ENCODE measurements at regions not wholly inside any gene's neighbourhood (a gene's known extent, or its start where the extent isn't known, plus 50 kb on each side); places are given as distances from the start of the nearest gene placed in this dataset.

DNA sequence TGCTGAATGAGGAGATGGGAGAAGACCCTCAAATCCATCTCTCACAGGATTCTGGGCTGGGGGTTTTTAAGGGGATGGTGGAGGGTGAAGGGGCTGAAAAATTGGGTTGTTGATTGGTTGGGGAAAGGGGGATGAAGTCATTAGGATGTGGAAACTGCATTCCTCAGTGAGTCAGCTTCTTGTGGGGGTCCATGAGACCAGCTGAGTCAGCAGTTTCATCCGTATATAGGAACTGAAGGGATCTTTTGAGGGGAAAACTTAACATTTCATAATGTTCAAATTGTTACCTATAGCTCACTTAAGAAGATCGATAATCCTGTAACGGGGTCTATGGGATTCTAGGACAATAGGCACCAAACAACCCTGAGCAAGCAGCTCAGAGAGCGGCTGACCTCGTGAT is 213.4 kb downstream of the CBLN1 start:
- DNase-seq = no peak

DNA sequence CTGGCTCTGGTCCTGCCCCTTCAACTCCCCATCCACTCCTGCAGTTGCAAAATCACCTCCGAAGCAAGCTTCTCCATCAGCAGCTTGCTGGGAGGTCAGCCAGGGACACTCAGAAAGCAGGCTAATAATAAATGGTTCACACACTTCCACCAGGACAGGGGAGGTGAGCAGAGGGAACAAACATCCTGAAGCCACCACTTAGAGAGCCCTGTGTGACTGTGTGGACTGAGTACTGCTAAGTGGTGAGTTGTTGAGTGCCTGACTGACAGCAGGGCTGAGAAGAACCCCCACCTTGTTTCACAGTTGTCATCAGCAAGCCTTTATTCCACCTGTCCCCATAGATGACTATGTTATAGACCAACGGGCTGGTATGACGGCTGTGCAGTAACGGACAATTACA is 213.9 kb downstream of the CBLN1 start:
- DNase-seq = no peak

DNA sequence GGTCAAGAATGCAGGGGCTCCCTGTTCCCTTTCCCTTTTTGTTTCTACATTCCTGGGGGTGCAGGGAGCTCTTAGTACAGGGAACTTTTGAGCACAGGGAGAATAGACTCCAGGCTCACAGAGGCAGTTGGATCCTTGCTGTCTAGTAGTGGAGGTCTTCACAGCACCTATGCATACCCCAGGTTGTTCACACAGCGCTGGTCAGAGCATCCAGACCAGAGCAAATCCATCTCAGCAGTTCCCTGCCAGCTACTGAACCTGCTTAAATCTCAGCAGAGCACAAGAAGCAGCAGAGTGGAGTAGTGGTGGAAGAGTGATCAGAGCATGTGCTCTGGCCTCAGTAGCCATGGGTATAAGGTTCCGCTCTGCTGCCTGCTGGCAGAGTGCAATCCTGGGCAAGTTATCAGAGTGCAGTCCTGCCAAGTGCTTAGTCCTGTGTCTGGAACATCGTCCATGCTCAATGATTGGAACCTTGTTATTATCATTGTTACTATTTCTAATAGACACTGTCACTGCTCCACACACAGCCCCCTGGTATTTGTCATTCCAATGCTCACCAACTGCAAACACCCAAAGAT is 220.4 kb downstream of the CBLN1 start:
- DNase-seq = no peak

DNA sequence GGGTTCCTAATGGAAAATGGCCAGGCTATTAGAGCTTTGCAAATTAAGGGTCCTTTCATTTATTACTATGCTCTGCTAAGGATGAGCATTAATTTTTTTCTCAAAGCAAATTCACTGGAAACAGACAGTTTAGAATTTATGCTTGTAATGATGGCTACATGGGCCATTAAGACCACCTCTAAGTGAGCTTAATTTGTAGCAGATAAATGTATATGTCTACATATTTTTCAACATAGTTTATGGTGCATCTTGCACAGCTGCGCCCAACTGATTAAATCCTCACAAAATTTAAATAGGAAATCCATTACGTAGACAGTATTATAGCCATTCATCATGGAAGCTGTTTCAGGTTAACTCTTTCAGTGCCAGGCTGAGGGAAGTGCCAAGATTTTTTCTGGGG is 220.9 kb downstream of the CBLN1 start:
- no peak for DNase-seq

DNA sequence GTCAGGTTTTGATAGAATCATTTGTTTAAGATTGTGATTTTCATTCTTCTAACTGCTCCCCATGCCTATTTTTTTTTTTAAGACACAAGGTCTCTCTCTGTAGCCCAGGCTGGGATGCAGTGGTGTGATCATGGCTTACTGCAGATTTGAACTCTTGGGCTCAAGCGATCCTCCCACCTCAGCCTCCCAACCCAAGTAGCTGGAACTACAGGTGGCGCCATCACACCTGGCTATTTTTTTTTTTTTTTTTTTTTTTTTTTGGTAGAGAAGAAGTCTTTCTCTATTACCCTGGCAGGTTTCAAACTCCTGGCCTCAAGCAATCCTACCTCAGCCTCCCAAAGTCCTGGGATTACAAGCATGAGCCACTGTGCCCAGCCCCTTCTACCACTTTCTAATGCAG is 223.3 kb downstream of the CBLN1 start:
- no peak for DNase-seq

DNA sequence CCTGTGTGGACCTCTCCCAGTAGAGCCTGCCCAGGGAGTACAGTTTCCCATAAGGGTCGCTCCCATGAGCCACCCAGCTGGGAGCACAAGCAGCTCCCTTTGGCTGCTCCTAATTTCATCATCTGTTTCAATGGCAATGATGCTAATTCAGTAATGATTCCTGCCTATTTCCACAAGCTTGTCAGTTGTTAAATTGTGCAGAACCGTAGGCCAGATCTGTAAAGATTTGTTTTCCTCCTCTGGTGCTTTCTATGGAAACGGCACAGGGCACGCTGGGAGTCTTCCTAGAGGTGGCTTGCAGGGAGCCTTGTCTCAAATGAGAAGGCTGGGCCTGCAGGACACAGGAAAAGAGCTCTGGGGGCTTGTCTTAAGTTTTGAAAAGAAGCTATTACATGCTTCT is 223.7 kb downstream of the CBLN1 start:
- no peak for DNase-seq

DNA sequence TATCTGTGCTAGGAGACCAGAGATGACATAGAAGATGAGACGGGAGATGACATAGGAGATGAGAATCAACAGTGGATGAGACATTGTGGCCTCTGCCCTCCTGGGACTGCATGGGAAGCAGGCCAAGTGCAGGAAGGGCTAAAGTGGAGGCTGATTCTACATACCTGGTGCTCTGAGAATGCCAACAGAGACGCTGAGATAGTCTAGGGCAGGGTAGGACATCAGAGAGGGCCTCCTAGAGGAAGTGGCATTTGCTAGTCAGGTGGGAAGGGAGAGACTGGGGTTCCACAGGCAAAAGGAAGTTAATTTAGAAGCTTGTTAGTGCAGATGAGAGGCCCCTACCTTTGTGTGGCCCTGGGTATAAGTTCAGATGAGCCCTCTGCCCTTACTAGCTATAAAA is 224.2 kb downstream of the CBLN1 start:
- no peak for DNase-seq

DNA sequence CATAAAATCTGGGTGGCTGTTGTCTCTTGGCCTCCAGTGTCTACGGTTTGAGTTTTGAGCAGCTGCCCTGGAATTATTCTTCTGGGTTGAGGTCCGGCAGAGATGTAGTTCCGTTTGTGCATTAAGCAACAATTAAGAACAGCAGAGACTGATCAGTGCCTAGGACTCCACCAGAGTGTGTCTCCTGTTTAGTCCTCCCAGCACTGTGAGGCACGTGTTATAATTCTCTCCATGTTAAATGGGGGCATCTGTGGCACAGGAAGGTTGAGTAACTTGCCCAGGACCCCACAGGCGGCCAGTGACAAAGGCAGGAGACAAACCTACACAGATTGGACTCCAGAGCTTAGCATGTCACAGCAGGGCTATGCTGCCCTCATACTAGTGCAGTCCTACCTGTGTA is 225.1 kb downstream of the CBLN1 start:
- DNase-seq = no peak

DNA sequence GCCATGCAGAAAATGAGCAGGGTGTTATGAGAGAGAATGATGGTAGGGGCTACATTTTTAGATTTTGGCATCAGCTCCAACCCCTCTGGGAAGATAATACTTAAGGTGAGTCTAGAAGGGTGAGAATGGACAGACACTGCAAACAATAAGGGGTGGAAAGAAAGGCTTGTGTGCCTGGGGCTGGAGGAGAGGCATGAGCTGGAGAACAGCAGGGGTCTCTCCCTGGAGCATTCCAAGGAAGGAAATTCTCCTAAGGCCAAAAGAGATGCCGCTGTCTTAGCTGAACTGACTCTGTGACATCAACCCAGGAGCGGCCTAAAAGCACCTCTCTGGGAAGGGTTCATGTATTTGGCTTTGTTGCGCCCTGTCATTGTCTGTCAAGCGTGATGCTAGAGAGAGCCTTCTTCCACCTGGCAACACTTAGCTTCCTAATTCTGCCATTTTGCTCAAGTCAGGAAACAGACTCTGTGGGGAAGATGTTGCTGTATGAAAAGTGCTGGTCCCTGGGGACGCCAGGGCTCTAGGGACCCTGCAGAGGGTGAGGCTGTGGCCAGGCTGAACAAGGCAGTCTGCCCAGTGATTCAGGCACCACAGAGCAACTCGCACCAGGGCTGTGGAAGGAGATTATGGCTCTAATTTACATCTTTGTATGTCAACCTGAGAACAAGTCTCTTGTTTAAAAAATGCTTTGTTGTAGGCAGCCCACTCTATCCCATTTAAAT is 225.7 kb downstream of the CBLN1 start:
- peak; percentile 57 for DNase-seq

DNA sequence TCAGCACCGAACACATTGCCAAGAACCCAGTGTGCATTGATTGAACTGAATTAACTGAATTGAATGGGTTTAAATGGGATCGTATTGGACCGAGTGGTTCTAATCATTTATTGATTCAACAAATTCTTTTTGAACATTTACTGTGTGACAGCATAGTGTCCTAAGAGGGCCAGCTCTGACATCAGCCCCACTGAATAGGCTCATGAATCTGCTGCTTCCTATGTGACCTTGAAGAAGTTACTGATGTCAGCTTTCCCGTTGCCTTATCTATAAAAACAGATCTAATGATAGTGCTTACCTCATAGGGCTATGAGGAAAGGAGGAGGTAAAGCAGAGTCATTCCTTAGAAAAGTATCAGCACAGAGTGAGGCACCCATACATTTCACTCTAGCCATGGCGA is 226.3 kb downstream of the CBLN1 start:
- DNase-seq = no peak

DNA sequence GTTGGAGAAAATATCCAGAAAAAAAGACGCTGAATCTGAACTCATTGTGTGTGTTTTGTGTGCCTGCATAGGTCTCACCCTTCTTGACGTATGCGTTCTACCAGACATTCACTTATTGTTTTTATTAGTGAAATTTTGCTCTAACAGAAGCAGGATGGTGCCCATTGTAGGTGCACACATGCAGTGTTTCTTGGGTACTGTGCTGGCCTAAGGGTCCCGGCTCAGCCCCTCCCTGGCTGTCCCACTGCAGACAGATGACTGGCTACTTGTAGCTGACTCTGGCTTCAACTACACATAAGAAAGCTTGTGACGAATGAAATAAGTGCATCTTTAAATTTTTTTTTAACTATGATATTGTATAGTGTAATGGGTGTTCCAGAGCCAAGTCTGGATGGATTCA is 227.0 kb downstream of the CBLN1 start:
- no peak for DNase-seq

DNA sequence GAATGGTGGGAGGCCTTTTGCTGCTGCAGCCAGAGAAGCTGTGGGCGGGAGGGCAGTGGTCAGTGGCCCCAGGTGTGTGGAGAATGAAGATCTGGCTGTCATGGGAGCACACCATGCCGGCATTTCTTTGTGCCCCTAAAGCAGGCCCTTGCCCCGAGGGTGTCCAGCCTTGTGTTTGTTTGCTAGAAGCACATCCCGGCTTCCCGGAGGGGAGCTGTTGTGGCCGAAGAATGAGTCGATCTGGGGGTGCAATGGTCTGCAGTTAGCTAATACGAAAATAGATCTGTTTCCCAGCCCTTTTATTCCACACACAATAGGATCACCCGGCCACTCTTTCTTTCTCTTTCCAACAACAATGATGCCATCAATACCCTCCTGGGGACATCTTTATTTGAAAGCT is 228.8 kb downstream of the CBLN1 start:
- no peak for DNase-seq

DNA sequence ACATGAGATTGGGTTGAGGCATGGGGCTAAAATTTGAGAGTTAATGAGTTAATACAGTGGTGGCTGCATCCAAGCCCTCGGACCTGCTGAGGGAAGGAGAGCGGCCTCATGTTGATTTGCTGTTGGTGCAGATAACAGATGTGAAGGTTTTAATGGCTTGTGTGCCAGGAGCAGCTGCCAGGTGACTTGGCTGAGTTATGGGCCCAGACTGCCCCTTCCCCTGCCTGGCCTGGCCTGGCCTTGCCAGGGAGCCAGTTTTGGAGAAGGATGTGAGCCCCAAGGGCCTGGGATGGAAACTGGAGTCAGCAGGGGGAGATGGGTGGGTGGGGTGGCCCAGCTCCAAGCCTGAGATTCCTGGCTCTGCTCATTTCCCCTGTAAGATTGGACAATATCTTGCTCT is 230.1 kb downstream of the CBLN1 start:
- DNase-seq = no peak

DNA sequence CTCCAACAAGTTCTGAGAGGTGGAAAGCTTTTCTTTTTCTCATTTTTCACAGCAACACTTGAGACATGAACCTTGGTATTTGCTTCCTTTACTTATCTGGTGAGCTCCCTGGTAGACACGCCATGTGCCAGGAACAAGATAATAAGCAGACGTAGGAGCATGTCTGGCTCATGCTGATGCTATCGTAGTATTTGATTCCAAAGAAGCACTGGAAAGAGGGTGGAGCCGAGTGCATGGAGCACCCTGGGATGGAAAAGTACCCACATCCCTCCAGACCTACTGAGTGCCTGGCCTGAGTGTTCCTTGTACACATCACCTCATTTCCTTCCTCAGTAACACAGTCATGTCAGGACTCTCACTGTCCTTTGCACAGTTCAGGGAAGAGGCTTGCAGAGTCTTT is 231.0 kb downstream of the CBLN1 start:
- DNase-seq = no peak

DNA sequence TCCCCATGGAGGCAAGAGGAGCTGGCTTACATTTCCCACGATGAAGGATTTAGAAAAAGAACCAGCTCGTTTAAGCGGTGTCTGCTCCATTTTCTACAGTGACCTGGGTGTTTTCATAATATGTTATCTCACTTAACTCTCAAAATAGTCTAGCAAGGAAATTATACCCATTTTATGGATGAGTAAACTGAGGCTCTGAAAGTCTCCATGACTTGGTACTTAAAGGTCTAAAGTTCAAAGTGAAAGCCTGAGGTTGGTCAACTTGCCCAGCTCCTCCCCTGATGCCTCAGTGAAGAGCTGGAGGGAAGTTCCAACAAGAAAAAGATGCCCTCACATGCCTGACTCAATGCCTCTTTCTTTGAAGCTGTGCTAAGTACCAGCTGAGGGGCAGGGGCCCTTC is 232.0 kb downstream of the CBLN1 start:
- no peak for DNase-seq

DNA sequence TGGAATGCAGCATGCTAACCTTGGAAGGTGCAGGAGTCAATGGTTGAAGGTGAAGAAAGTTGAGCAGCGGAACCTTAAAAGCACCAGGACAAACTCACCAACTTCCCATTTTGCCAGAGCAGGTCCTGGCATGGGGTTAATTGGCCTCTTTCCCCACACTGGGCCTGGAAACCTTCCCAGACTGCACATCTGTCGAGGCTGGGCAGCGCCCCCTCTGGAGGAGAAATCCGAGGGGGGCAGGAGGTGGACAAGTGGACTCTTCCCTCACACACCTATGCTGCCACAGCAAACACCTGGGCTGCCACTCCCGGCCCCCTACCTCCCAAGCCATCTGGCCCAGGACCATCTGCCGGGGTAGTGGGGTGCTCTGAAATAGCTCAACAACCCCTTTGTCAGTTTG is 232.4 kb downstream of the CBLN1 start:
- DNase-seq = no peak

DNA sequence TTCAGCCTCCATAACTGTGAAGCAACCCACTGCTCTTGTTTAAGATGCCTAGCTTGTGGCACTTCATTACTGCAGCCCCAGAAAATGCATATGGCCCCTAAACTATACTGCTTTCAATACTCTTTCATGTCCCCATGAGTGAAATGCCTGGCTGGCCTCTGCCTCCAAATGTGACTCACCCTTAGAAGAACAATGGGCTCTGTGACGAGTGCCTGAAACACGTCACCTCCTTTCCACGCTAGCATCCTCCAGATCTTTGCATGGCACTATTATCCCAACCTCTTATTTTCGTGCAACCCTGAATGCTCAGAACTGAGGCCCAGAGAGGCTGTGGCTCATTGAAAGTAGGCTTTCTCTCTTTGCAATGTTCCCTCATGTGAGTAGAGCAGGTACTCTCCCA is 233.1 kb downstream of the CBLN1 start:
- DNase-seq = no peak

DNA sequence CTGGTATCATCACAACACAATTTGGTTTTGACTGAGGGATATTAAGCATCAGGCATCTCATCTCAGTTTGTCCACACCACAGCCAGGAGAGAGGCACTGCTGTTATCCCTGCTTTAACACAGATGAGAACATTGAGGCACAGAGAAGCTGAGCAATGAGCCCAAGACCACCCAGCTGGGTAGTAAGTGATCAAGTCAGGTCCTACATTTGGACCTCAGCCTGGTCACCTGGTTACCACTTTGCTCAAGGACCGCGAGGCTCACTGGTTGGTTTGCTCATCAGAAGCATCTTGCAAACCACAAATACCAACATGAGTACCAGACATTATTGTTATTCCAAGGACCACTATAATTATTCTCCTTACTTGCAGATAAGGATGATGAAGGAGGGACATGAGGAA is 245.5 kb downstream of the CBLN1 start:
- no peak for DNase-seq

DNA sequence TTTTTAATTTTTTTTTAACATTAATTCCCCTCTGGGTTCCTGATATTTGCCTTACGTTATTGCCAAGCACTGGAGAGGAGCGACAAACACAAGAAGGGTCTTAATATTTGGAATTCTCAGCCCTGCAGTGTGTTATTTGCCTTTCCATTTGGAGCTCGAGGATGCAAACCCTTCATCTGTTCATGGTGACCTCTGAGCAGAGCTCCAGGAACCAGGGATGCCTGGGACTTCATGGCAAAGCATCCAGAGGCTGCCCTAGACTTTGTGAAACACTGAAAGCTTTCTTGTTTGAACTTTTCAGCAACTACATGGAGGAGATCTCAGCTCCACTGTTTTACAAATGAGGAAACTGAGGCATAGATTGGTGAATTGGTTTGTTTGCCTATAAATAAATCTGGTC is 254.2 kb downstream of the CBLN1 start:
- DNase-seq = no peak

DNA sequence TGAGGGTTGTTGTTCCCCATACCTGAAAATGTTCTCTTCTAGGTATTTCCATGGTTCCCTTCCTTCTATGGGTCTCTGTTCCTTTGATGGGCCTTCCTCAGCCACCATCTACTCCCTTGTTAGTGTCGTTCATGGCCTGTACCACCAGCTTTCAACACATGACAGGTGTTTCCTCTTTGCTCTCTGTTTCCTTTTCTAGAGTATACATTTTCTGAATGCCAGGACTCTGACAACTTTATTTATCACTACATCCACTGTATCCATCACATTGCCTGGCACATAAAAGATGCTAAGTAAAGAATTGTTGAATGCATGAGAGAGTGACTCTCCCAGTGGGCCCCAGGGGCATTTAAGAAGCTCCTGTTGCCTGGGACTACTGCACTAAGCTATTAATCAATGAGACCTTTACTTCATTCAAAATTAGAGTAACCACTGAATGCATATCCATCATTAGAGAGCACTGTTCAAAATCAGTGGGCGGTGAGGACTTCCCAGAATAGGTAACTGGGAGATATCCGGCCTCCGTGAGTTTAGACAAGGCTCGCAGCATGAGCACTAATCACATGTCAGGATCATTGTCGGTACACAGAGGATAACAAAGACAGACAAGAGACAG is 255.0 kb downstream of the CBLN1 start:
- DNase-seq = no peak

DNA sequence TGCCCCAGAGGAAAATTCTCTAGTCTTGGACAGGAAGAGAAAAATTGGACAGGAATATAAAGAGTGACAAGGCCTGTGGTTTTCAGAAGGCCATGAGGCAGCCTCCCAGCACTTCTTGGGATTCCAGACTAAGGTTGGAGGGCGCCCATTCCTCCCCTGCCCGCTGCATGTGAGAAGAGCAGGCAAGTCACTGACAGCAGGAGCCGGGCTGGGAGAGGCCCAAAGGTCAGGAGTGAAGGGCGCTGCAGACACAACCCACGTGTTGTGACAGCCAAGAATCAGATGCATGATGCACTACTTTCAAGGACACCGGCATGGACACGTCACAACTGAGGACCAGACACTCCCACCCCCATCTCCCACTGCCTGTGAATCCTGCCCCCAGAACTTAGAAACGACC is 256.7 kb downstream of the CBLN1 start:
- DNase-seq = no peak

DNA sequence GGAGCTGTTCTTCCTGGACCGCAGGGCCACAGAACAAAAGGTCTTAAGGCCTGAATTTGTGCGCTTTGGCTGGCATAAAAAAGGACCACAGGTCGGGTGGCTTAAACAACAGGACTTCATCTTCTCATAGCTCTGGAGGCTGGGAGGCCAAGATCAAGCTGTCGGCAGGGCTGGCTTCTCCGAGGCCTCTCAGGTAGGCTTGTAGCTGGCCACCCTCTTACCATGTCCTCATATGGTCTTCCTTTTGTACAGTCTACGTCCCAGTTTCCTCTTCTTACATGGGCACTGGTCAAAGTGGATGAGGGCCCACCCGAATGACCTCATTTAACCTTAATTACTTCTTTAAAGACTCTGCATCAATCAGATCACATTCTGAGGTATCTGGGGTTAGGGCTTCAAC is 257.6 kb downstream of the CBLN1 start:
- DNase-seq = no peak

DNA sequence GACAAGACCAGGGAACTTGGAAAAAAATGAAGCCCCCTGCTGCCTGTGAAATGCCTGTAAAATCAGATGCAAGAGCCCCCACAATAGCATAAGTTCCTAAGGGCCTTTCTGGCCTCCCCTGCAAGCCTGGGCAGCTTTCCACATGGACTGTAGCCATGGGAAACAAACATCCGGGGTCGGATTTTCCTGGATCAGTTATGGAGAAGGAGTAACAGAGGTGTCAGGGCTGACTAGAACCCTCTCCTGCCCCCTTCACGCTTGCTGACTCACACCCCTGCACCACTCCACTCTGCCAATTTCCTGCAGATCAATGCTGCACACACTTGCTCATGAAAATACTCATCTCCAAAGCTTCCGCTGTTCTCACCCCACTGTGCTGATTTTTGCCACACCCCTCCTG is 258.6 kb downstream of the CBLN1 start:
- DNase-seq = no peak

DNA sequence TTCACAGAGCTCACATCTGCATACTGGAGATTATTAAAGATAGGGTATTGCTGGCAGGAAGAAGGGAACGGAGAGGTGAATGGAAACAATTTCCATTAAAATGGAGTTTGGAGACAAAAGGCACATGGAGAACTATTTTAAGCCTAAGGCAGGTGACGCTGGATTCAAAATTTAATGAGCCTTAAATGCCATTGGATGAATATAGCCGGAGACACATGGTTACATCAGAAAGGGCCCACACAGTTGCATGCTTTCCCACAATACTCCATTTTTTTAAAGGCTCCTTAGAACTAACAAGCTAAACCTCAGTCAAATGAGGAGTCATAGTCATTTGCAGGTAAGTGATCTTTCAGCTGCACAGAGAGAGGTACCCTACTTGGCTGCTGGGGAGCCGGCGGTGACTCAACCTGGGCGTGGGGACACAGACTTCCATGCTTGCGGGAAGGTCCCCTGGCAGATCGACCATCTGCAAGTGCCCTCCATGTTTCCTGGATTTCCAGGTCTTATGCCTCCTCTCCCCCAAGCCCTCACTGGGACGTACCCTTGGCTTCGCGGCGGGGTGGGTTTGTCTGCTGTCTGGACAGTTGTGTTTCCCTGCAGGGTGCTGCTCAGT is 259.2 kb downstream of the CBLN1 start:
- DNase-seq = no peak

Measured in NCI-H187 treated with DMSO at 0.1 percent for 48 hours (cell line).